Stimulated activated CD8-positive, alpha-beta memory T cell treated with anti-CD3 and anti-CD28 coated beads, Interleukin-2, amount 100 ng/mL, for 48 hours (primary cell): ENCODE measurements at regions not wholly inside any gene's neighbourhood (a gene's known extent, or its start where the extent isn't known, plus 50 kb on each side); places are given as distances from the start of the nearest gene placed in this dataset.
"Not testable (repeated sequence)": the region's sequence is repeated elsewhere in the genome, so short reads cannot be mapped to it uniquely, and the experiment has no call there.

Experiments used
- DNase-seq, 2 donors: peaks; one replicate each; pipeline ENCODE4 v3.0.0-alpha.2; 2020; ENCODE audit warnings: low read depth in 2 of 2

DNA sequence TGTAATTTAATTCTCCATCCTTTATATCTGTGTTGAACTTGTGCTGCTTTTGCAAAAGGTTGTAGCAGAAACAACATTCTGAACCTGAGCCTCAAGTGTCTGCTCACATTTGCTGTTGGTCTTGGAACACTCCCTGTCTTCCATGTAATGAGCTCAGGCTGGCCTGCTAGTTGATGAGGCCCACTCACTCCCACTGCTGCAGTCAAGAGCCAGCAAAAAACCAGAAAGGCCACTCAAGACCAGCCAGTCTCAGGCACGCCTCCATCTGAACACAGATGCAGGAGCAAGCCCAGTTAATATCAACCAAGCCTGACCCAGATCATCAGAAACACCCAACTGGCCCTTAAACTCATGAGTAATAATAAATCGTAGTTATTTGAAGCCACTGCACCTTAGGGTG is 342.2 kb upstream of the NFIA start:
- no peak for DNase-seq

- no peak for DNase-seq
Observed at GRCh38 chr1:60739729-60740128, 342.6 kb upstream of the NFIA start.

- no peak for DNase-seq
Observed at GRCh38 chr1:60732977-60733401, 349.4 kb upstream of the NFIA start.

DNA sequence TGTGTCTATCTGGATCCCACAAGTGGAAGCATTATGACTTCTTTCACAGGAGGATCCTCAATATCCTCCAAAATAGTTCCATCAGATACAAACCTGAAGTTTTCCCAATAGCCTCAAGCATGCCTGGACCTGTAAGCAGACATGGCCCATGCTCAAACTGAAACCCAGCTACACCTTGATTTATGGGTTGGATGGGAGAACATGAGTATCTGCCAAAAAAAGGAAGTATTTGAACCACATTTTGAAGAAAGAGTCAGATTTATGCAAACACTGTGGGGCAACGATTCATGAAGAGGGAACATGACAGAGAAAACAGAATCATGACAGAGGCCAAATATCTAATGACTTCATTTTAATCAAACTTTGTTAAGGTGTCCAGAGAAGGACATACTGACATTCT is 351.0 kb upstream of the NFIA start:
- DNase-seq, result no peak

DNA sequence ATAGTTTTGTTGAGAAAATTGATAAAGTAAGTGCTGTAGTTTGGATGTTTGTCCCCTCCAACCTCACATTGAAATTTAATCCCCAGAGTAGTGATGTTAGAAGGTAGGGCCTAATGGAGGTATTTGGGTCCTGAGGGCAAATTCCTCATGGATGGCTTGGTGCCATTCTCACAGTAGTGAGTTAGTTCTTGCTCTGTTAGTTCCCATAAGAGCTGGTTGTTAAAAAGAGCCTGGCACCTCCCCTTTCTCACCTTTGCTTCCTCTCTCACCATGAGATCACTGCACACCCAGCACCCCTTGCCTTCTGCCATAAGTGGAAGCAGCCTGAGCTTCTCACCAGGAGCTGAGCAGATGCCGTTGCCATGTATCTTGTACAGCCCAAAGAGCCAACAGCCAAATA is 354.8 kb upstream of the NFIA start:
- no peak for DNase-seq

GRCh38 chr1:60716472-60716871 is 365.9 kb upstream of the NFIA start:
- DNase-seq, result no peak

DNA sequence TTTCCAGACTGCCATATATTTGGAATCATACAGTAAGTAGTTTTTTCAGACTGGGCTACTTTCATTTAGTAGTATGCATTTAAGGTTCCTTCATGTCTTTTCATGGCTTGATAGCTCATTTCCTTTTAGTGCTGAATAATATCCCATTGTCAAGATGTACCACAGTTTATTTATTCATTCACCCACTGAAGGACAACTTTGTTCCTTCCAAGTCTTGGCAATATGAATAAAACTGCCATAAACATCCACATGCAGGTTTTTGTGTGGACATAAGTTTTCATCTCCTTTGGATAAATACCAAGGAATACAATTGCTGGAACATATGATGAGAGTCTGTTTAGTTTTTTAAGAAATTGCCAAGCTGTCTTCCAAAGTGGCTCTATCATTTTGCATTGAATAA is 366.4 kb upstream of the NFIA start:
- DNase-seq, result no peak

- no peak for DNase-seq
Observed at GRCh38 chr1:60709426-60709825, 372.9 kb upstream of the NFIA start.

GRCh38 chr1:60705026-60705425 is 377.3 kb upstream of the NFIA start:
- no peak for DNase-seq

DNA sequence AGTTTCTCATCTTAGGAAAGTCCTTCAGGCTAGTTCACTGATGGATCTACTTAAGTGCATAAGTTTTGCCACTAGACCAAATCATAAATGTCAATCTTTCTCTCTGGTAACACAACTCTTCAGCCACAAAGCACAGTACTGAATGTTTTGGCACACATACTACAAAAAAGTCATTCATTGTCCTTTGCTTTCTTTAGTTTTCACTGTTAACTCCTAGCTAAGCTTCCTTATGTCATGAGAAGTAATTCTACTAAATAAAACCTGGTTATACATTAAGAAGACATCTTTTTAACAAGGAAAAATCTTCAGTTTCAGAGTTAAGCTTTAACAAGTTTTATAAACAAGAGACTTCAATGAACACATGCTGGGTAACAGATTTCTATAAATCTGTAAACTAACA is 379.2 kb upstream of the NFIA start:
- no peak for DNase-seq

DNA sequence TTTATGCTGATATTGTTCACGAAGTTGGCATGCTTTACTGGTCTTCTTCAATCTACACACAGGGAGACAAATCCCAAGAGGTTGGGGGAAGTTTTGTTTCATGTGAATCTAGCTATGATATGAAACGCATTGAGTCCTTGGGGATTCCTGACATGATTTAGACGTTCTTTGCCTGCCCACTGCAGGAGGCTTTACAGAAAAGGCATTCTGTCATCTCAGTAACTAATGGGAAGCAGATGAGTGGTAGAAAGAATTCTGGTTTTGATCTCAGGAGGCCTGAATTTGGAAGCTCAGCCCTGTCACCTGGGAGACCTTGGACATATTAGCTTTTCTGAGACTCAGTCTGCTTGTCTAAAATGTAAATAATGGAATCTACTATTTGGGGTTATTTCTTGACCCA is 383.0 kb upstream of the NFIA start:
- DNase-seq, result no peak

- no peak for DNase-seq
Observed at GRCh38 chr1:60697204-60697994, 385.0 kb upstream of the NFIA start.

DNA sequence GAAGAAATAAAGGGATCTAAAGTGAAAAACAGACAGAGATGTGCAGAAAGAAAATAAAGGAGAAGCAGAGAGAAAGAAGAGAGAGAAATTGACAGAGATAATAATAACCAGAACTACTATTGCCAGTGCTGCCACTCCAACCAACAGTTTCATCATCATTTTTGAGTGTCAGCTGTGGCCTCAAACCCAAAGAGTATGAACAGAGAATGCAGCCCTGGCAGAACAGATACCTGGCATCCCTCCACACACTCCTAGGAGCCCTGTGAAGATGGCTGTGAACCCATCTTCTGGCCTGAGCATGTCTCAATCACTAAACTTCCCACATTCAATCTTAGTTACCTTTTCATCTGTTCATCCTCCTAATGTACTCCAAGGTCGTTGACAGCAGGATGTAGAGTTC is 385.8 kb upstream of the NFIA start:
- DNase-seq, result no peak

GRCh38 chr1:60695716-60696171 is 386.6 kb upstream of the NFIA start:
- no peak for DNase-seq

GRCh38 chr1:60694980-60695379 is 387.4 kb upstream of the NFIA start:
- no peak for DNase-seq

GRCh38 chr1:60692031-60692430 is 390.3 kb upstream of the NFIA start:
- no peak for DNase-seq

- not testable (repeated sequence) for DNase-seq
Observed at GRCh38 chr1:60688221-60688620, 394.1 kb upstream of the NFIA start.

DNA sequence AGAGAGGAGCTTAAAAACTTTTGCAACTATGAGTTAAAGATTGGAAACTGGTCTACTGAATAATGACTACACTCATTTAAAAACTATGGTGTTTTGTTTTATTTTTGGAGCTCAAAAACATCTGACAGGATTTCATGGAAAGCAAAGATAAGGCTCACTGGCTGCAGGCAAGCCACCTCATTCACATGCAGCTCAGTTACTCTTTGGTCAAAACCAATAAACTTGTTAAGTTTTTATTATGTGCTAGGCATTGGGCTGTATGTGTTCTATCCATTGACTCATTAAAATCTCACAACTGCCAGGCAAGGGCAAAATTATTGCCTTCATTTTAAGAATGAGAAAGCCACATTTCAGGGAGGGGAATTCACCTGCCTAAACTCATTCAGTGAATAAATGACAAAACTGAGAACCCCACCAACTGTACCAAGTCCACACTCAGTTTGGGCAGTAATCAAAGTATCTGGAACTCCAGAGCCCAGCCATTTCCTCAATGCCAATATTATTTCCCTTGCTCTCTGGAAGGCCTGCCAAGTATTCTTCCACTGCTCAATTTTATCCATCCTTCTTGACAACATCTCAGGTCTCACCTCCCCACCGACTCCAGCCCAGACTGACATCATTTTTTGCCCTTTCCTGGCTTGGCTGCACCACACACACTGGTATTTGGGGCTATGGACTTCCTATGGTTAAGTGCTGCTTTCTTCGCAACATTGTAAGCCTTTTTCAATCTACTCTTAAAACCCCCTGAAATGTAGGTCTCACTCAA is 401.1 kb upstream of the NFIA start:
- DNase-seq, result no peak

DNA sequence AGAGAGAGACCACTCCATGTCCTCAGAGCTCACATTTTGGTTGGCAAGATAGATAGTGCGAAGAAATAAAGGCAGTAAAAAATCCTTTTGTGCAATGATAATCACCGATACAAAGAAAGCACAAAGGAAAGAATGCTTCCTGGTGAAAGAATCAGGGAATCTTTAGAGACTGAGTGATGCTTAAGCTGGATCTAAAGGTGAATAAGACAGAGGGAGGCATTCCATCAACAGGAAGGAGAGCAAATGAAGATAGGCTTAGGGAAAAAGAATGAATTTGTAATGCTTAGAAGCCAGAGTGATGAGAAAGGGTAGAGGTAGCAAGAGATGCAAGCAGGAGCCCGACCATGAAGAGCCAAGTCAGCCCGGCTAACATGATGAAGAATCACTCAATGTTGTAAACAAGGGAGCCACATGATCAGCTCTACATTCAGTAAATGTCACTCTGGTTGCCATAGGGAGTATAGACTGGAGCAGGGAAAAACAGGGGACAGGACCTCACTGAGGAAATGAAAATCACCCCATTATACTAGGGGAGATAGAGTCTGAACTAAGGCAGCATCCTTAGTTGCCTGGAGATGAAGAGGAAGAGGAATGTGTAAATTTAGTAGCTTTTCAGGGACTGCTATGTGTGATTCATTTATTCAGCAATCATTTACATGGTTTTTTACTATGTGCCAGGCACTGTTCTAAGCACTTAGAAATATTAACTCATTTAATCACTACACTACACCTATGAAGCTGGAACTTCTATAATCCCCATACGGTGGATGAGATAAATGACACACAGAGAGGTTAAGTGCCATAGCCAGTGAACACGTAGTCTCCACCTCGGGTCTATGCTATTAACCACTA is 402.6 kb upstream of the NFIA start:
- no peak for DNase-seq

GRCh38 chr1:60678802-60679201 is 403.6 kb upstream of the NFIA start:
- DNase-seq, result no peak

GRCh38 chr1:60678391-60678790 is 404.0 kb upstream of the NFIA start:
- no peak for DNase-seq

DNA sequence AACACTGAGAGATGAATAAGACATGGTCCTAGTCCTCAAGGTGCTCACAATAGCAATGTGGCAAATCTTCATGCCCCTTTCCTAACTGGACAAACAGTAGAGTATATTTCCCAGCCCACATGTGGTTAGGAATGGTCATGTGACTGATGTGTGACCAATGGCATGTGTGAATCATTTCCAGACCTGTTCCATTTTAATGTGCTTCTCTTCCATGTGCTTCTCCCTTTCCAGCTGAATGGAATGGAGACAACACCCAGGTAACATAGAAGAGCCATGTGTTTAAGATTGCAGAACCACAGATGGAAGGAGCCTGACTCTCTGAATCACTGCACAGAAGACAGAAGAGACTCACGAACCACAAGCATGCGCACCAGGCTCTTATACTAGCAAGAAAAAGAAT is 409.9 kb upstream of the NFIA start:
- DNase-seq, result no peak
